IMR-90 (cell line): ENCODE measurements at regions not wholly inside any gene's neighbourhood (a gene's known extent, or its start where the extent isn't known, plus 50 kb on each side); places are given as distances from the start of the nearest gene placed in this dataset.
"Not testable (repeated sequence)": the region's sequence is repeated elsewhere in the genome, so short reads cannot be mapped to it uniquely, and the experiment has no call there.

Experiments used
- ATAC-seq: fragments of 200-7000 bp; cut with Tn5 transposase; 2 replicates; pipeline ENCODE4 v1.9.1; 2020; ENCODE audit warnings: low read depth, mild to moderate bottlenecking, moderate library complexity
- BruUV-seq: library from RNA; stranded (reverse); fragments of 400-500 nt; replicated peaks from 2 replicates; lab custom pipeline; 2021; lab: Mats Ljungman, UMichigan
- CTCF ChIA-PET: fragments of 300-600 bp; formaldehyde crosslinking; extraction: SDS; loops from one replicate; lab custom pipeline; 2021; ENCODE audit warnings: antibody characterized with exemption; lab: Yijun Ruan, JAX
- POLR2A ChIA-PET: fragments of 300-600 bp; sonication (Branson Sonifier 250); formaldehyde crosslinking; loops from one replicate; lab custom pipeline; 2022; ENCODE audit warnings: antibody characterized with exemption; ENCODE audit not compliant: unreplicated experiment; lab: Charles Lee
- DNase-seq: peaks from one replicate; pipeline ENCODE4 v3.0.0; 2013
- H2AFZ ChIP-seq: replicated peaks from 2 replicates; pipeline ENCODE3; 2013; ENCODE audit warnings: low read length, mild to moderate bottlenecking; ENCODE audit not compliant: poor library complexity
- H2AK5ac ChIP-seq: 2 replicates; pipeline ENCODE4 v1.6.1; 2013; ENCODE audit warnings: low read depth, low read length, inconsistent platforms
- H2AK9ac ChIP-seq: replicated peaks from 2 replicates; pipeline ENCODE3; 2013; ENCODE audit warnings: mild to moderate bottlenecking, low read depth, low read length, moderate library complexity; ENCODE audit not compliant: poor library complexity
- H2BK120ac ChIP-seq: 2 replicates; pipeline ENCODE4 v1.6.1; 2013; ENCODE audit warnings: low read depth, low read length, inconsistent platforms
- H2BK15ac ChIP-seq: 3 replicates; pipeline ENCODE4 v1.6.1; 2013; ENCODE audit warnings: low read depth, low read length, inconsistent platforms
- H2BK20ac ChIP-seq: 2 replicates; pipeline ENCODE4 v1.6.1; 2013; ENCODE audit warnings: low read depth, mild to moderate bottlenecking, inconsistent platforms, low read length, moderate library complexity
- H2BK5ac ChIP-seq: 2 replicates; pipeline ENCODE4 v1.6.1; 2013; ENCODE audit warnings: mild to moderate bottlenecking, low read depth, low read length, inconsistent platforms; ENCODE audit not compliant: poor library complexity, severe bottlenecking
- H3K14ac ChIP-seq: replicated peaks from 2 replicates; pipeline ENCODE4 v1.6.1; 2013; ENCODE audit warnings: low read depth, low read length, inconsistent platforms
- H3K18ac ChIP-seq: 2 replicates; pipeline ENCODE4 v1.6.1; 2013; ENCODE audit warnings: low read depth, low read length, control low read depth
- H3K23ac ChIP-seq: 2 replicates; pipeline ENCODE4 v1.6.1; 2013; ENCODE audit warnings: low read depth, low read length, inconsistent platforms
- H3K27ac ChIP-seq: 2 replicates; pipeline ENCODE4 v1.5.1; 2013; ENCODE audit warnings: mild to moderate bottlenecking, control low read depth, low read length; ENCODE audit not compliant: insufficient read depth
- H3K27me3 ChIP-seq: 2 replicates; pipeline ENCODE4 v1.6.1; 2013; ENCODE audit warnings: low read length; ENCODE audit not compliant: control insufficient read depth, insufficient read depth
- H3K36me3 ChIP-seq: 2 replicates; pipeline ENCODE4 v1.6.1; 2013; ENCODE audit warnings: low read length, mixed read lengths; ENCODE audit not compliant: control insufficient read depth, insufficient read depth
- H3K4ac ChIP-seq: 2 replicates; pipeline ENCODE4 v1.6.1; 2013; ENCODE audit warnings: low read depth, low read length, inconsistent platforms
- H3K4me1 ChIP-seq: 2 replicates; pipeline ENCODE4 v1.6.1; 2013; ENCODE audit warnings: low read length, mixed read lengths; ENCODE audit not compliant: control insufficient read depth, insufficient read depth
- H3K4me2 ChIP-seq: 2 replicates; pipeline ENCODE4 v1.6.1; 2013; ENCODE audit warnings: low read depth, mild to moderate bottlenecking, control low read depth, low read length, moderate library complexity
- H3K4me3 ChIP-seq: 2 replicates; pipeline ENCODE4 v1.5.1; 2013; ENCODE audit warnings: low read depth, mild to moderate bottlenecking, control low read depth, low read length, moderate library complexity; ENCODE audit not compliant: insufficient read depth
- H3K56ac ChIP-seq: 2 replicates; pipeline ENCODE4 v1.6.1; 2013; ENCODE audit warnings: low read length, inconsistent platforms; ENCODE audit not compliant: insufficient read depth; ENCODE audit errors: extremely low read depth
- H3K79me1 ChIP-seq, 2 experiments: 2 replicates each; pipeline ENCODE4 v1.6.1; 2013; ENCODE audit warnings: low read length in 2 of 2, inconsistent platforms in 1 of 2, low read depth in 1 of 2
- H3K9ac ChIP-seq: 2 replicates; pipeline ENCODE4 v1.6.1; 2013; ENCODE audit warnings: low read depth, low read length, control low read depth
- H3K9me1 ChIP-seq: 2 replicates; pipeline ENCODE4 v1.6.1; 2013; ENCODE audit warnings: low read length, inconsistent platforms; ENCODE audit not compliant: insufficient read depth
- H3K9me3 ChIP-seq: 2 replicates; pipeline ENCODE4 v1.6.1; 2013; ENCODE audit warnings: low read length; ENCODE audit not compliant: control insufficient read depth, insufficient read depth
- H4K20me1 ChIP-seq: 2 replicates; pipeline ENCODE4 v1.6.1; 2013; ENCODE audit warnings: low read length, inconsistent platforms; ENCODE audit not compliant: insufficient read depth
- H4K5ac ChIP-seq: 2 replicates; pipeline ENCODE4 v1.6.1; 2013; ENCODE audit warnings: mild to moderate bottlenecking, low read depth, low read length, control low read depth
- H4K8ac ChIP-seq, 2 experiments: 2 replicates each; pipeline ENCODE4 v1.6.1; 2013; ENCODE audit warnings: low read depth in 2 of 2, low read length in 2 of 2, control low read depth in 1 of 2, inconsistent platforms in 1 of 2
- H4K91ac ChIP-seq: 2 replicates; pipeline ENCODE4 v1.6.1; 2013; ENCODE audit warnings: low read depth, low read length, inconsistent platforms; ENCODE audit not compliant: insufficient read depth
- BHLHE40 ChIP-seq: fragments of 150-350 bp; IDR thresholded peaks from 2 replicates; pipeline ENCODE4 v1.6.1; 2016; ENCODE audit warnings: mild to moderate bottlenecking, low read depth, low read length
- MAFK ChIP-seq: IDR thresholded peaks from 2 replicates; pipeline ENCODE4 v1.6.1; 2012; ENCODE audit warnings: low read depth, low read length, improper control_type of control experiment
- MAZ ChIP-seq: IDR thresholded peaks from 2 replicates; pipeline ENCODE4 v1.6.1; 2012; ENCODE audit warnings: low read depth, mild to moderate bottlenecking, low read length, improper control_type of control experiment, moderate library complexity, borderline replicate concordance
- RAD21 ChIP-seq: IDR thresholded peaks from 2 replicates; pipeline ENCODE4 v1.6.1; 2012; ENCODE audit warnings: low read length, improper control_type of control experiment
- WGBS, 2 experiments: methylation state at CpG; one replicate each; pipeline versions ENCODE4 v1.1.5 to v1.1.7; 2013; ENCODE audit warnings: missing lambda C conversion rate in 2 of 2; ENCODE audit not compliant: insufficient read length in 1 of 2; ENCODE audit errors: extremely low coverage in 2 of 2; 5-methylcytosine and 5-hydroxymethylcytosine counted together
- dilution Hi-C: fragments of 300-500 bp; cut with HindIII; formaldehyde crosslinking; loops from one replicate; pipeline ENCODE4 v1.14.3; 2018; ENCODE audit warnings: low sequenced_read_pairs; ENCODE audit not compliant: unreplicated experiment
- in situ Hi-C: fragments of 300-500 bp; cut with MboI; formaldehyde crosslinking; loops from 3 replicates; pipeline ENCODE4 v1.14.3; 2019; ENCODE audit warnings: low sequenced_read_pairs, inconsistent platforms, mixed read lengths
- intact Hi-C: fragments of 100-400 bp; cut with micrococcal nuclease; formaldehyde crosslinking; loops from 2 replicates; pipeline ENCODE4 v1.10.0; 2022

DNA sequence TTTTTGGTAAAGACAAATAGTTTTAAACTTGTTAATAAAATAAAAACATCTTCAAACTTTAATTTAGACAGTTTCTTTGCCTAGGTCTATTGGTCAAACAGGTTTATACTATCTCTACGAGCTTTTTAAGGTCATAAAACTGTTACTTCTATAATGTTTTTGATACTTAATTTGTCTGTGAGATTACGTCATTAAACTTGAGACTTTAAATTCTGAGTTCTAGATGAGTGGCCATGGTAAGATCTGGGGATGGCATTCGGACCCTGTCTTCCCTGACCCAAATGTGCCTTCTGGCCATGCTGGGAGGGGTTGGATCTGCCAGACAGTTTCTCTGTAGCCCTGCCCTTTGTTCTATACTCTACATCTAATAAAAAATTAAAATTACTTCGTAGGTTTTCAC, 497.8 kb downstream of the TMEM135 start:
- ChIA-PET POLR2A (no interaction called here), CTCF (interaction anchor here (1.5 kb wide), 1 partner anchor 17 kb away, joined by 3 read pairs; no protein-coding TSS in a partner anchor)
- H3K23ac ChIP-seq: no peak overlapping the region
- H4K8ac ChIP-seq: no peak overlapping the region
- no peaks in the 10 kb centered on the region for H3K36me3 ChIP-seq
- no peak overlapping the region for H4K91ac ChIP-seq
- no peak overlapping the region for H2AK9ac ChIP-seq
- H3K79me1 ChIP-seq: no peaks in the 10 kb centered on the region
- TF ChIP-seq MAZ (no peak), MAFK (no peak), BHLHE40 (no peak), RAD21 (no peak)
- H2BK20ac ChIP-seq: no peak overlapping the region
- no peak overlapping the region for H3K14ac ChIP-seq
- no peak overlapping the region for H3K4me3 ChIP-seq
- no peaks in the 10 kb centered on the region for H3K9me3 ChIP-seq
- dilution Hi-C loops: no loop called here
- no peak overlapping the region for H2AFZ ChIP-seq
- no peak overlapping the region for H3K27ac ChIP-seq
- no CpG with 5 or more reads among the region's 4 CpGs for WGBS, 2 experiments
- H3K27me3 ChIP-seq: no peaks in the 10 kb centered on the region; the same call in 1 of the 2 replicates
- no peak overlapping the region for H2AK5ac ChIP-seq
- H3K9ac ChIP-seq: no peak overlapping the region
- H2BK15ac ChIP-seq: no peak overlapping the region
- H4K5ac ChIP-seq: no peak overlapping the region
- BruUV-seq: no TSS peak
- H3K4ac ChIP-seq: no peak overlapping the region
- no peaks in the 10 kb centered on the region for H3K4me1 ChIP-seq
- H3K18ac ChIP-seq: no peak overlapping the region
- intact Hi-C loops: no loop called here
- DNase-seq: no peak
- no peak overlapping the region for H2BK120ac ChIP-seq
- no peaks in the 10 kb centered on the region for H4K20me1 ChIP-seq
- H2BK5ac ChIP-seq: no peak overlapping the region
- in situ Hi-C loops: no loop called here
- no peak overlapping the region for H3K4me2 ChIP-seq
- no peak for ATAC-seq
- no peak overlapping the region for H3K56ac ChIP-seq
- H3K9me1 ChIP-seq: no peaks in the 10 kb centered on the region

DNA sequence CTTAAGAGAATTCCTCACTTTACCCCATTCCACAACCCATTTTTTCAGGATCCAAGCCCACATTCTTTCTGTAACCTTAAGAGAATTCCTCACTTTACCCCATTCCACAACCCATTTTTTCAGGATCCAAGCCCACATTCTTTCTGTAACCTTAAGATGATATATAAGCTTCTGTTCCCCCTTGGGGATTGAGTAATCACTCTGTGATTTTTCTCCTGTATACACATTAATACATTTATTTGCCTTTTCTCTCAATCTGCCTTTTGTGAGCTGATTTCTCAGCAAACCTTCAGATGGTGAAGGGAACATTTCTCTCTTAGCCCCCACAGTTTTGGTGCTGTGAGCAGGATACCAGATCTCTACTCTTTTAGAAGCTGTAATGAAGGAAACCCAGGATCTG, 494.1 kb downstream of the TMEM135 start:
- H3K9me3 ChIP-seq, H3K14ac ChIP-seq, H3K79me1 ChIP-seq, H3K4me1 ChIP-seq, H4K8ac ChIP-seq, H3K27ac ChIP-seq, BruUV-seq, H3K27me3 ChIP-seq, H2AFZ ChIP-seq, in situ Hi-C loops, H3K9me1 ChIP-seq, H3K36me3 ChIP-seq, H3K9ac ChIP-seq, H3K18ac ChIP-seq, H2BK120ac ChIP-seq, H3K56ac ChIP-seq, H3K4me2 ChIP-seq, H3K4ac ChIP-seq, H2BK5ac ChIP-seq, H2BK15ac ChIP-seq, H4K91ac ChIP-seq, dilution Hi-C loops, POLR2A ChIA-PET, H3K23ac ChIP-seq, H4K5ac ChIP-seq, H2BK20ac ChIP-seq, H4K20me1 ChIP-seq, ATAC-seq, H2AK5ac ChIP-seq, CTCF ChIA-PET, DNase-seq, H3K4me3 ChIP-seq, intact Hi-C loops, H2AK9ac ChIP-seq: not testable (repeated sequence)
